H1 (cell line): ENCODE measurements at regions not wholly inside any gene's neighbourhood (a gene's known extent, or its start where the extent isn't known, plus 50 kb on each side); places are given as distances from the start of the nearest gene placed in this dataset.

Experiments
- CTCF ChIA-PET: fragments of 300-600 bp; sonication (Branson Sonifier 250); formaldehyde crosslinking; loops from one replicate; lab custom pipeline; 2021; ENCODE audit not compliant: partially characterized antibody; lab: Charles Lee
- POLR2A ChIA-PET: fragments of 300-600 bp; sonication (Branson Sonifier 250); formaldehyde crosslinking; loops from one replicate; lab custom pipeline; 2021; ENCODE audit warnings: inconsistent platforms; ENCODE audit not compliant: partially characterized antibody; lab: Charles Lee
- DNase-seq, 2 experiments: peaks; one replicate each; pipeline versions ENCODE4 v3.0.0 to v3.0.0-alpha.2; 2010 to 2022; ENCODE audit warnings: low spot score in 2 of 2, low read depth in 1 of 2, mixed read lengths in 1 of 2
- FAIRE-seq: peaks from 2 replicates; lab custom pipeline; 2011; peaks lifted over from hg19 to GRCh38; lab: Jason Lieb, UNC
- H2AFZ ChIP-seq: 2 replicates; pipeline ENCODE4 v1.8.1; 2012; ENCODE audit warnings: low read length, inconsistent platforms
- H2AK5ac ChIP-seq: 2 replicates; pipeline ENCODE4 v1.6.1; 2013; ENCODE audit warnings: low read depth, low read length
- H2BK120ac ChIP-seq: replicated peaks from 2 replicates; pipeline ENCODE3; 2013; ENCODE audit warnings: low read depth, low read length, inconsistent platforms
- H2BK12ac ChIP-seq: 2 replicates; pipeline ENCODE4 v1.6.1; 2013; ENCODE audit warnings: low read depth, low read length
- H2BK15ac ChIP-seq: 2 replicates; pipeline ENCODE4 v1.6.1; 2013; ENCODE audit warnings: low read length
- H2BK20ac ChIP-seq: 2 replicates; pipeline ENCODE4 v1.6.1; 2013; ENCODE audit warnings: low read length
- H2BK5ac ChIP-seq: 2 replicates; pipeline ENCODE4 v1.6.1; 2013; ENCODE audit warnings: low read depth, low read length
- H3K14ac ChIP-seq: 2 replicates; pipeline ENCODE4 v1.6.1; 2013; ENCODE audit warnings: inconsistent platforms; ENCODE audit not compliant: insufficient read length
- H3K18ac ChIP-seq: 2 replicates; pipeline ENCODE4 v1.6.1; 2013; ENCODE audit warnings: low read length; ENCODE audit errors: extremely low read depth
- H3K23ac ChIP-seq: 2 replicates; pipeline ENCODE4 v1.6.1; 2013; ENCODE audit warnings: inconsistent platforms; ENCODE audit not compliant: insufficient read length
- H3K23me2 ChIP-seq: 2 replicates; pipeline ENCODE4 v1.6.1; 2013; ENCODE audit warnings: low read depth, low read length
- H3K27ac ChIP-seq: 2 replicates; pipeline ENCODE4 v1.6.1; 2011; ENCODE audit warnings: low read depth, low read length, inconsistent platforms
- H3K27me3 ChIP-seq, 4 experiments: replicated peaks in 1 of 4; 1 replicate in 1 of 4; 2 replicates in 3 of 4; pipeline versions ENCODE4 v1.6.1 to v1.8.1; 2011 to 2013; ENCODE audit warnings: low read length in 3 of 4, mild to moderate bottlenecking in 3 of 4, inconsistent platforms in 2 of 4, mixed read lengths in 2 of 4, moderate library complexity in 1 of 4; ENCODE audit not compliant: control insufficient read depth in 3 of 4, insufficient read depth in 3 of 4; ENCODE audit errors: extremely low read depth in 1 of 4
- H3K36me3 ChIP-seq, 4 experiments: 2 replicates each; pipeline versions ENCODE4 v1.6.1 to v1.8.1; 2011 to 2013; ENCODE audit warnings: mild to moderate bottlenecking in 4 of 4, low read length in 3 of 4, moderate library complexity in 2 of 4, control low read depth in 1 of 4, inconsistent platforms in 1 of 4; ENCODE audit not compliant: insufficient read depth in 4 of 4, control insufficient read depth in 2 of 4
- H3K4ac ChIP-seq: replicated peaks from 2 replicates; pipeline ENCODE3; 2013; ENCODE audit warnings: low read length, low read depth, mixed read lengths, inconsistent platforms; ENCODE audit not compliant: insufficient read length
- H3K4me1 ChIP-seq, 4 experiments: replicated peaks in 1 of 4; 1 replicate in 1 of 4; 2 replicates in 3 of 4; pipeline versions ENCODE4 v1.6.1 to v1.8.1; 2011 to 2013; ENCODE audit warnings: low read length in 3 of 4, inconsistent platforms in 2 of 4, mixed read lengths in 1 of 4; ENCODE audit not compliant: insufficient read depth in 4 of 4, control insufficient read depth in 3 of 4
- H3K4me2 ChIP-seq, 2 experiments: 2 replicates each; pipeline versions ENCODE4 v1.6.1 to v1.8.1; 2011 to 2013; ENCODE audit warnings: low read depth in 2 of 2, low read length in 2 of 2, control low read depth in 1 of 2, inconsistent platforms in 1 of 2, mild to moderate bottlenecking in 1 of 2; ENCODE audit not compliant: insufficient read depth in 1 of 2
- H3K4me3 ChIP-seq, 4 experiments: fragments of 200-600, 300-600 bp in 1 of 4; sonication (generic), shearing (Covaris generic), sonication (Bioruptor Twin) in 1 of 4; 2 replicates each; pipeline versions ENCODE4 v1.5.1 to v1.8.1; 2011 to 2016; ENCODE audit warnings: low read length in 4 of 4, low read depth in 3 of 4, control low read depth in 2 of 4, inconsistent platforms in 2 of 4, mild to moderate bottlenecking in 2 of 4, mixed read lengths in 1 of 4, moderate library complexity in 1 of 4; ENCODE audit not compliant: insufficient read depth in 2 of 4; ENCODE audit errors: extremely low read depth in 1 of 4
- H3K56ac ChIP-seq: replicated peaks from 2 replicates; pipeline ENCODE3; 2013; ENCODE audit warnings: low read depth, mild to moderate bottlenecking, mixed read lengths, low read length, inconsistent platforms; ENCODE audit not compliant: insufficient read length
- H3K79me1 ChIP-seq: 2 replicates; pipeline ENCODE4 v1.6.1; 2013; ENCODE audit warnings: low read depth, low read length, control low read depth
- H3K79me2 ChIP-seq, 2 experiments: 2 replicates each; pipeline versions ENCODE4 v1.6.1 to v1.8.1; 2012 to 2013; ENCODE audit warnings: low read length in 2 of 2, mild to moderate bottlenecking in 2 of 2, inconsistent platforms in 1 of 2; ENCODE audit not compliant: insufficient read depth in 2 of 2, control insufficient read depth in 1 of 2
- H3K9ac ChIP-seq, 4 experiments: replicated peaks in 1 of 4; 1 replicate in 1 of 4; 2 replicates in 3 of 4; pipeline versions ENCODE4 v1.6.1 to v1.8.1; 2011 to 2013; ENCODE audit warnings: low read depth in 3 of 4, low read length in 3 of 4, control low read depth in 2 of 4, mild to moderate bottlenecking in 2 of 4, moderate library complexity in 2 of 4, inconsistent platforms in 1 of 4; ENCODE audit errors: extremely low read depth in 1 of 4
- H3K9me3 ChIP-seq, 2 experiments: 2 replicates each; pipeline versions ENCODE4 v1.6.1 to v1.8.1; 2012 to 2013; ENCODE audit warnings: mild to moderate bottlenecking in 2 of 2, moderate library complexity in 2 of 2, control low read depth in 1 of 2, inconsistent platforms in 1 of 2, low read depth in 1 of 2, low read length in 1 of 2, mixed read lengths in 1 of 2; ENCODE audit not compliant: insufficient read depth in 2 of 2
- H4K20me1 ChIP-seq, 2 experiments: replicated peaks in 1 of 2; 2 replicates each; pipeline versions ENCODE3 to v1.8.1; 2011 to 2013; ENCODE audit warnings: inconsistent platforms in 2 of 2, low read length in 2 of 2, mild to moderate bottlenecking in 1 of 2; ENCODE audit not compliant: insufficient read depth in 2 of 2, control insufficient read depth in 1 of 2
- H4K5ac ChIP-seq: 2 replicates; pipeline ENCODE4 v1.6.1; 2013; ENCODE audit warnings: low read length, low read depth, mixed read lengths, inconsistent platforms; ENCODE audit not compliant: insufficient read length
- H4K8ac ChIP-seq: 2 replicates; pipeline ENCODE4 v1.8.0; 2013; ENCODE audit warnings: mild to moderate bottlenecking, moderate library complexity, low read length, inconsistent platforms; ENCODE audit not compliant: insufficient read depth; ENCODE audit errors: extremely low read depth
- H4K91ac ChIP-seq: replicated peaks from 2 replicates; pipeline ENCODE3; 2013; ENCODE audit warnings: low read length, mixed read lengths, inconsistent platforms; ENCODE audit not compliant: insufficient read length
- BRCA1 ChIP-seq: IDR thresholded peaks from 2 replicates; pipeline ENCODE4 v1.6.1; 2012; ENCODE audit warnings: low read depth, low read length, improper control_type of control experiment
- EZH2 ChIP-seq: fragments of 200-600 bp; sonication (generic); IDR thresholded peaks from 2 replicates; pipeline ENCODE4 v1.7.1; 2012; ENCODE audit warnings: low read depth, mild to moderate bottlenecking, moderate library complexity, low read length, inconsistent platforms; ENCODE audit not compliant: severe bottlenecking
- SP4 ChIP-seq: IDR thresholded peaks from 2 replicates; pipeline ENCODE4 v1.6.1; 2012; ENCODE audit warnings: low read length, inconsistent platforms
- TCF12 ChIP-seq: IDR thresholded peaks from 2 replicates; pipeline ENCODE4 v1.6.1; 2011; ENCODE audit warnings: low read depth, mild to moderate bottlenecking, low read length
- WGBS, 2 experiments: shearing (Covaris generic) in 1 of 2; methylation state at CpG; one replicate each; pipeline versions ENCODE4 v1.1.6 to v1.1.7; 2013 to 2015; ENCODE audit warnings: low lambda C conversion rate in 2 of 2, mixed read lengths in 2 of 2, inconsistent platforms in 1 of 2, low coverage in 1 of 2, missing lambda C conversion rate in 1 of 2; ENCODE audit not compliant: insufficient replicate concordance in 2 of 2, insufficient coverage in 1 of 2, insufficient read length in 1 of 2; ENCODE audit errors: extremely low coverage in 1 of 2, missing lambda C conversion rate in 1 of 2; 5-methylcytosine and 5-hydroxymethylcytosine counted together

DNA sequence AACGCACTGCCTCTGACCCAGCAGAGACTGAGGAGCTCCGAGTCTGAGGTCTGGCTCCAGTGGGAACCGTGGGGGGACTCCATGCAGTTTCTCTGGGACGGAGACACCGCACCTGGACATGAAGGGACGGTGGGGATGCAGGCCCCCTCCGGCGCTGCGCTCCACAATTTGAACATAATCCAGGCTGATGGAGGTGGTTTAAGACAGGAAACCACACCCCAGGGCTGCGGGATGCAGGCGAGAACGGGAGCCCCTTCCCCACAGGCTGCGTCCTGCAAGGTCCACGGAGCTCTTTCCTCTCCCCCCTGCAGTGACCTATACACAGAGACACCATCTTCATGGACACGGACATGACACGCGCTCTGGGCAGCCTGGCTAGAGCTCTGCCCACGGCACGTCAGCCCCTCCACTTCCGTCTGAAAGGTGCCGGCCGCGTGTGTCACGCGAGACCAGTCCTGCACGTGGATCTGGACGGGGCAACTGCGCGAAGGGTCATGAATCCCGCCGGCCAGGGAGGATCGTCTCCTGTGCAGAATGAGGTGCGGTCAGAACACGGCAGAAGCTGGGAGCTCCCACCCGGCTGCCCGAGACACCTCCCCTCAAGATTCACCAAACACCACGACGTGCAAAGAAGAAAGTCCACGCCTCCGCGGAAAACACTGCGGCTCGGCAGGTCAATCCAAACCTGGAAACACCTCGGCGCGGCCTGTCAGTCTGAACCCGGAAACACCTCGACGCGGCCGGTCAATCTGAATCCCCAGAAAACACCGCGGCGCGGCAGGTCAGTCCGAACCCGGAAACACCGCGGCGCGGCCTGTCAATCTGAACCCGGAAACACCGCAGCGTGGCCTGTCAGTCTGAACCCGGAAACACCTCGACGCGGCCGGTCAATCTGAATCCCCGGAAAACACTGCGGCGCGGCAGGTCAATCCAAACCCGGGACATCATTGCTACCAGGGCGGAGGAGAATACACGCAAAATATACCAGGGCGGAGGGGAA, 212.4 kb downstream of the BRD1 start:
- no peak overlapping the region for H4K5ac ChIP-seq
- H3K4me3 ChIP-seq: no peak overlapping the region
- WGBS, 2 experiments: 91% methylated on average over 74 of the region's 77 CpGs; no CpG with 5 or more reads in 1 of the 2 experiments
- no peak overlapping the region for H2BK15ac ChIP-seq
- TF ChIP-seq EZH2: no peak
- no peak for TF ChIP-seq BRCA1
- TF ChIP-seq TCF12: no peak
- no peak for TF ChIP-seq SP4
- H3K4me2 ChIP-seq: no peak overlapping the region
- no peak overlapping the region for H3K27ac ChIP-seq
- no peak overlapping the region for H2AK5ac ChIP-seq
- DNase-seq: no peak
- no peaks in the 10 kb centered on the region; a peak in 1 of 7 replicates for H3K4me1 ChIP-seq
- ChIA-PET CTCF (interaction anchor here (0.7 to 1.0 kb wide), 2 partner anchors 12 to 499 kb away, joined by 3 to 4 read pairs; no protein-coding TSS in a partner anchor), POLR2A (no interaction called here)
- no peak overlapping the region for H2AFZ ChIP-seq
- FAIRE-seq: no peak
- no peak overlapping the region for H3K9ac ChIP-seq
- no peaks in the 10 kb centered on the region for H3K79me1 ChIP-seq
- H3K9me3 ChIP-seq: peaks cover 0 to 3% of the 10 kb centered on the region in 2 experiments; a peak in 2 of 4 replicates
- H4K20me1 ChIP-seq: no peaks in the 10 kb centered on the region
- H3K4ac ChIP-seq: no peak overlapping the region
- no peak overlapping the region for H2BK12ac ChIP-seq
- H3K56ac ChIP-seq: no peak overlapping the region
- H3K18ac ChIP-seq: no peak overlapping the region
- H3K14ac ChIP-seq: no peak overlapping the region
- H3K79me2 ChIP-seq: no peaks in the 10 kb centered on the region; a peak in 1 of 4 replicates
- H3K23ac ChIP-seq: no peak overlapping the region
- no peaks in the 10 kb centered on the region for H3K23me2 ChIP-seq
- no peak overlapping the region for H2BK20ac ChIP-seq
- H4K91ac ChIP-seq: no peak overlapping the region
- no peak overlapping the region for H2BK5ac ChIP-seq
- H4K8ac ChIP-seq: no peak overlapping the region
- H3K36me3 ChIP-seq: no peaks in the 10 kb centered on the region
- H3K27me3 ChIP-seq: no peaks in the 10 kb centered on the region
- H2BK120ac ChIP-seq: no peak overlapping the region
